ENCODE measurements at regions not wholly inside any gene's neighbourhood (a gene's known extent, or its start where the extent isn't known, plus 50 kb on each side); places are given as distances from the start of the nearest gene placed in this dataset.

- DNase-seq = no peak
- Mint-ChIP-seq H3K27ac (no peak overlapping the region), H3K9me3 (no peaks in the 10 kb centered on the region), H3K4me1 (no peaks in the 10 kb centered on the region), H3K36me3 (ENCODE audit: low read depth) (no peaks in the 10 kb centered on the region), H3K27me3 (ENCODE audit: low read depth, poor library complexity) (no peaks in the 10 kb centered on the region), H3K4me3 (no peak overlapping the region)
- TF ChIP-seq, protein P1, sequence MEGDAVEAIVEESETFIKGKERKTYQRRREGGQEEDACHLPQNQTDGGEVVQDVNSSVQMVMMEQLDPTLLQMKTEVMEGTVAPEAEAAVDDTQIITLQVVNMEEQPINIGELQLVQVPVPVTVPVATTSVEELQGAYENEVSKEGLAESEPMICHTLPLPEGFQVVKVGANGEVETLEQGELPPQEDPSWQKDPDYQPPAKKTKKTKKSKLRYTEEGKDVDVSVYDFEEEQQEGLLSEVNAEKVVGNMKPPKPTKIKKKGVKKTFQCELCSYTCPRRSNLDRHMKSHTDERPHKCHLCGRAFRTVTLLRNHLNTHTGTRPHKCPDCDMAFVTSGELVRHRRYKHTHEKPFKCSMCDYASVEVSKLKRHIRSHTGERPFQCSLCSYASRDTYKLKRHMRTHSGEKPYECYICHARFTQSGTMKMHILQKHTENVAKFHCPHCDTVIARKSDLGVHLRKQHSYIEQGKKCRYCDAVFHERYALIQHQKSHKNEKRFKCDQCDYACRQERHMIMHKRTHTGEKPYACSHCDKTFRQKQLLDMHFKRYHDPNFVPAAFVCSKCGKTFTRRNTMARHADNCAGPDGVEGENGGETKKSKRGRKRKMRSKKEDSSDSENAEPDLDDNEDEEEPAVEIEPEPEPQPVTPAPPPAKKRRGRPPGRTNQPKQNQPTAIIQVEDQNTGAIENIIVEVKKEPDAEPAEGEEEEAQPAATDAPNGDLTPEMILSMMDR (IDR thresholded peaks at IDR 0.05) = no peak
Measured at GRCh38 chr4:64533159-64533558, 123.9 kb upstream of the TECRL start.

DNA sequence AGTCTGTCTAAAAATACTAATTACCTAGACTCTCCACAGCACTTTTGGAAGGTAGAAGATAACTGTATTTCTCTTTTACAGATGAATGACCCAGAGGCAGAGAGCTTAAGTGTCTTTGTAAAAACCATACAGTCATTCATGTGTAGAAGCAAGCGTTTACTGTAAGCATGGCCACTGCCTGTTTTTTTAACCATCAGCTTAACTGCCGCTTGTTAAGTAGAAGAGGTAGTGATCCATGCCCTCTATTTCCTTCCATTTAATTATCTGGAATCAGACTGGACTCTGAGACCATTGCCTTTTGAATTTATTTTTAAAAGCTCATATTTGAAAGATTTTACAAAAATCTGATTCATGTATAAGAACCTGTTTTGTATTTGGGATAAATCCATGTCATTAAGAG, 111.2 kb upstream of the TECRL start:
- Mint-ChIP-seq H3K4me1 (no peaks in the 10 kb centered on the region), H3K36me3 (ENCODE audit: low read depth) (no peaks in the 10 kb centered on the region), H3K9me3 (peaks cover 3% of the 10 kb centered on the region), H3K27ac (no peak overlapping the region), H3K27me3 (ENCODE audit: low read depth, poor library complexity) (peaks cover 3% of the 10 kb centered on the region), H3K4me3 (no peak overlapping the region)
- DNase-seq = no peak
- TF ChIP-seq, protein P1 (IDR thresholded peaks at IDR 0.05) = no peak

DNA sequence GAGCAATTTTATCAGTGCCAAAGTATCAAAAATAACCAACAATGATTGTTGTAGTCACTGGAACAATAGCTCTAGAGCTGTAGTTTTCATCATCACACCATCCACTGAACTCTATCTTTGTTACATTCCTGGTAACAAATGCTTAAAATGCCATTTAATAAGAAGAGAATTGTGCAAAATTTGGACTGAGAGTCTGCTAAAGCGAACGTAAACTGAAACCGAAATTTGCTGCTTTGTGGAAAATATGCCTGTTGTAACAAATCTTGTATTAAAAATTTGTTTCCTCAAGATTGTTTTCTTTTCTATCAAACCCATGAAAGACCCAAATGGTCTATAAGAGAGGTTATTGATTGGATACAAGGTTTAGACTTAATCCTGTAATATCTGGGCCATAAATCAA, 109.3 kb upstream of the TECRL start:
- Mint-ChIP-seq H3K4me1 (no peaks in the 10 kb centered on the region), H3K4me3 (no peak overlapping the region), H3K9me3 (no peaks in the 10 kb centered on the region), H3K27me3 (ENCODE audit: low read depth, poor library complexity) (peaks cover 3% of the 10 kb centered on the region), H3K27ac (no peak overlapping the region), H3K36me3 (ENCODE audit: low read depth) (no peaks in the 10 kb centered on the region)
- TF ChIP-seq, protein P1 (IDR thresholded peaks at IDR 0.05) = no peak
- DNase-seq = no peak

DNA sequence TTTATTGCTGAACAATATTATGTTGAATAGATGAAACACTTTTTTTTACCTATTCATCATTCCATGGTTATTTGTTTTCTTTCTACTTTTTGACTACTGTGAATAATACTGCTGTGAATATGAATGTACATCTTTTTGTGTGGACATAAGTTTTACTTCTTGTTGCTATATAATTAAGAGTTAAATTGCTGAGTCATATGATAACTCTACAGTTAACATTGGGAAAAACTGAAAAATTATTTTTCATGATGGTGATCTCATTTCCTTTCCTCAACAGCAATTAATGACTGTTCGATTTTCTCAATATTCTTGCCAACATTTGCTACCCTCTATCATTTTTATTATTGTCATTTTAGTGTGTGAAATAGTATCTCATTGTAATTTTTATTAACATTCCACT, 106.9 kb upstream of the TECRL start:
- DNase-seq = no peak
- Mint-ChIP-seq H3K27ac (no peak overlapping the region), H3K27me3 (ENCODE audit: low read depth, poor library complexity) (peaks cover 3% of the 10 kb centered on the region), H3K4me1 (no peaks in the 10 kb centered on the region), H3K9me3 (no peaks in the 10 kb centered on the region), H3K4me3 (no peak overlapping the region), H3K36me3 (ENCODE audit: low read depth) (no peaks in the 10 kb centered on the region)
- TF ChIP-seq, protein P1 (IDR thresholded peaks at IDR 0.05) = no peak

- Mint-ChIP-seq H3K4me1 (no peaks in the 10 kb centered on the region), H3K27me3 (ENCODE audit: low read depth, poor library complexity) (no peaks in the 10 kb centered on the region), H3K4me3 (no peak overlapping the region), H3K9me3 (peaks cover 7% of the 10 kb centered on the region), H3K27ac (no peak overlapping the region), H3K36me3 (ENCODE audit: low read depth) (no peaks in the 10 kb centered on the region)
- DNase-seq = no peak
- TF ChIP-seq, protein P1 (IDR thresholded peaks at IDR 0.05) = no peak
Measured at GRCh38 chr4:64508089-64508488, 98.8 kb upstream of the TECRL start.

- Mint-ChIP-seq H3K27ac (no peak overlapping the region), H3K4me3 (no peak overlapping the region), H3K36me3 (ENCODE audit: low read depth) (no peaks in the 10 kb centered on the region), H3K4me1 (peaks cover 7% of the 10 kb centered on the region), H3K9me3 (peaks cover 12% of the 10 kb centered on the region), H3K27me3 (ENCODE audit: low read depth, poor library complexity) (no peaks in the 10 kb centered on the region)
- DNase-seq = no peak
- TF ChIP-seq, protein P1 (IDR thresholded peaks at IDR 0.05) = no peak
Measured at GRCh38 chr4:64503945-64504675, 94.9 kb upstream of the TECRL start.

All from nephron progenitor cell (in vitro differentiated cells).